Right ventricle myocardium inferior (tissue), 1 donor: ENCODE measurements at regions not wholly inside any gene's neighbourhood (a gene's known extent, or its start where the extent isn't known, plus 50 kb on each side); places are given as distances from the start of the nearest gene placed in this dataset.

Experiments
- ATAC-seq: fragments of 200-7000 bp; cut with Tn5 transposase; one replicate; pipeline ENCODE4 v1.9.1; 2020; ENCODE audit warnings: mild to moderate bottlenecking, moderate library complexity
- DNase-seq: peaks from one replicate; pipeline ENCODE4 v3.0.0; 2021; ENCODE audit errors: missing footprints
- intact Hi-C: fragments of 100-400 bp; cut with DNase I; formaldehyde crosslinking; loops from one replicate; pipeline ENCODE4 v1.11.0; 2022
- donor health status: DM: no; HTN: yes; CAD: no; lungs with severe emphysema.

GRCh38 chr3:189094539-189094938, 77.2 kb upstream of the TPRG1 start:
- intact Hi-C loops: no loop called here

DNA sequence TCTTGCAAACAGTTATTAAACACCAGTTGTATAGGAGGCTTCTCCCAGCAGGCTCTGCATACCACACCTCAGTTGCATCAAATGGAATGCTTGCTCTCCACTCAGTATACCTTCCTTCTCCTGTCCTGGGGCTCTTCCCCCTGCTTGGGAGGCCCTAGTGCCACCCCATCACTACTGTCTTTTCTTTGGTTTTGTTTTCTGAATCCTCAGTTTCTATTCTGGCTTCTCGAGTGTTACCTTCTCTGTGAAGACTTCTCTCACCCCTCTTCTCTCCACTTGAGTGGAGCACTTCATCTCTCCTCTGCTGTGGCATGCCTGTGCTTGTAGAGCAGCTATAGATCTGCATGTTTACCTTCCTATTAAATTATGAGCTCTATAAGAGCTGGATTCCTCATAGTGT, 75.7 kb upstream of the TPRG1 start:
- ATAC-seq (no peak), DNase-seq (no peak)
- intact Hi-C loops: no loop called here

More at GRCh38 chr3:189094539-189094938, 77.2 kb upstream of the TPRG1 start:
- no peak for ATAC-seq
- no peak for DNase-seq

DNA sequence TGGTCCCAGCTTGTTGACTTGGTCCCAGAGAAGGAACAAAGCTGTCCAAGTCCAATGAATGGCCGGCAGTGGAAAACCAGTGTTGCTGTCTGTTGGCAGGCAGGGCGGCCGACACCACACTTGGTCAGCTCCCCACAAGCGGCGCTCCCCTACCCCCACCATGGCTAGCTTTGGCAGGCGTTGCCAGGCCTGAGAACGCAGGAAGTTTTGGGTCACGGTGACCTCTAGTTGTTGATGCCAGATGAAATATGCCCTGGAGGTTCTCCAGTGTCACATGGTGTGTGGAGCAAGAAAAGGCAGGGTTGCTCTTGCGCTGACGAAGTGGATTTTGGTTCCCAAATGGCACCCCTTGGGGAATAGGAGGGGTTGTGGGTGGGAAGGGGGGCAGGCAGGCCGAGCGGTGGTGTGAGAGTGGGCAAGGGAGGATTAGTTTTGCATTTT, 72.7 kb upstream of the TPRG1 start:
- DNase-seq: peak; percentile 93
- ATAC-seq: peak; percentile 93
- intact Hi-C loops: loop anchor here (2.0 kb wide), 1 partner anchor 24 kb away; no protein-coding TSS in a partner anchor

- ATAC-seq (peak; percentile 74), DNase-seq (peak; percentile 67)
- intact Hi-C loops: loop anchor here (2.0 kb wide), 1 partner anchor 23 kb away; no protein-coding TSS in a partner anchor
Observed at GRCh38 chr3:189099505-189100290, 72.1 kb upstream of the TPRG1 start.

DNA sequence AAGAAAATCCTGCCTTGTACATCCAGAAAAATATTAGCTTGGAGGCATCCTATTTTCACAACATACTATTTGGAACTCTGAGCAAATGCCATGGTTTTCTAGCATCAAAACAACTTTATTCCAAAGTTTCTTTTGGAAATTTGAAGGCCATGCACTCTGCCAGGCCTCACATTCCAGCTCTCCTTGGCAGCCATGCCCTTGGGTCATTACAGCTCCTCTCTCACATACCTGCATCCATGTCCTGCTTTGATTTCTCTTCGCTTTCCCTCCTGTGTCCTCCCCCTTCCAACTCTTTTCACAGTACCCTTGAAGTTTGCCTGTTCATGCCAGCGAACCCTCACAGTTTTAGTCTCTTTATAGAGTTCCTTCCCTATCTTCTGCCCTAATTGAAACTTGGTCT, 70.9 kb upstream of the TPRG1 start:
- intact Hi-C loops: no loop called here
- DNase-seq (no peak), ATAC-seq (no peak)

GRCh38 chr3:189101594-189101993, 70.2 kb upstream of the TPRG1 start:
- DNase-seq (no peak), ATAC-seq (no peak)
- intact Hi-C loops: no loop called here

DNA sequence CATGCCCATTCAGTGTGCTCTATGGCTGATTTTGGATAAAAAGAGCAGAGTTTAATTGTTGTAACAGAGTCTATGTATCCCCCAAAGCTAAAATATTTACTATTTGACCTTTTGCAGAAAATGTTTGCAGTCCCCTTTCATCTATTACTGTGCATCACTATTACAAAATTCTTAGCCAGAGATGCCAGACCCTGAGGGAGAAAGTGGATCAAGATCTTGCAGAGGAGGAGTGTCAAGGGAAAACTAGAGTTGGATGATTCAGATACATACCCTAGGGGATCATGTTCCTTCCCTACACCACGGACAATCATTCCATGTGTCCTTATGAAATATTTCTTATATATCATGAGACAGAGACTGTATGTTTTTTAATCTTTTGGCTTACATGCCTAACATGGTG, 68.6 kb upstream of the TPRG1 start:
- no peak for DNase-seq
- intact Hi-C loops: no loop called here
- ATAC-seq: no peak

GRCh38 chr3:189108067-189108466, 63.7 kb upstream of the TPRG1 start:
- DNase-seq (no peak), ATAC-seq (no peak)
- intact Hi-C loops: no loop called here

DNA sequence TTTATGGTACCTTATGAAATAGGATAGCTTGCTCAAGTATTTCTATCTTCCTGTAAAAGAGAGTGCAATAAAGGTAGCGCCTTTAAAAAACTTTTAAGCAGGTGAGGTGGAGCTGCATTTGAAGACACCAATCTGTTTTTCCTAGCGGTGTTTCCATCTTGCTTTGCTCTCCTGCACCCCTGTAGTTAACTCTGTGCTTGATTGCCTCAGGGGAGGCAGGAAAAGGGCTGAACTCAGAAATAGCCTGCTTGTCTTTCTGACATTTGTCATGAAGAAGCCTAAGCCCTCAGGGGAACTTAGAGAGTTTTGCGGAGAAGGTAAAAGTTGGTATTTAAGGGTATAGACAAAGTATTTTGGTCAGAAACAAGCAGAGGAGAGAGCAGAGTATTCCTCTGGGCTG, 63.0 kb upstream of the TPRG1 start:
- ATAC-seq: no peak
- no peak for DNase-seq
- intact Hi-C loops: no loop called here

DNA sequence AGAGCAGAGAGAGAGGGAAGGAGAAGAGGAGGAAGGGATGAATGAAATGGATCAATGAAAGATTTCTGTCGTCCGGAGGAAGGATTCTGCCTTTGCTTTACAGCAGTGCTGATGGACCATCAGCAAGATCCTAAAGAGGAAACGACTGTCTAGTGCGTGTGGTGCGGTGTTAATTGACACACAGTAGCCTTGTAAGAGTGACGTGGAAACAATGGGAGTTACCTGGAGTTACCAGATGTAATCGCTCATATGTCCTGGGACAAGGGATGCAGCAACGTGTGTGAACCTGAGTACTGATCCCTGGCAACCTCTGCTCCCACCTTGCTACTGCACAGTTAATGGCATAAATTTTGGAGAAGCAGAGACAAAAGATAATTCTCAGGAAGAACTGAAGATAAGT, 62.6 kb upstream of the TPRG1 start:
- intact Hi-C loops: no loop called here
- ATAC-seq: no peak

GRCh38 chr3:189117087-189117486, 54.7 kb upstream of the TPRG1 start:
- intact Hi-C loops: no loop called here
- no peak for ATAC-seq
- DNase-seq: no peak

More for the DNA sequence above, 62.6 kb upstream of the TPRG1 start:
- DNase-seq: no peak

GRCh38 chr3:189118896-189119295, 52.9 kb upstream of the TPRG1 start:
- DNase-seq: no peak
- intact Hi-C loops: no loop called here

GRCh38 chr3:189119950-189120349, 51.8 kb upstream of the TPRG1 start:
- DNase-seq (no peak), ATAC-seq (no peak)
- intact Hi-C loops: no loop called here

More at GRCh38 chr3:189118896-189119295, 52.9 kb upstream of the TPRG1 start:
- no peak for ATAC-seq

DNA sequence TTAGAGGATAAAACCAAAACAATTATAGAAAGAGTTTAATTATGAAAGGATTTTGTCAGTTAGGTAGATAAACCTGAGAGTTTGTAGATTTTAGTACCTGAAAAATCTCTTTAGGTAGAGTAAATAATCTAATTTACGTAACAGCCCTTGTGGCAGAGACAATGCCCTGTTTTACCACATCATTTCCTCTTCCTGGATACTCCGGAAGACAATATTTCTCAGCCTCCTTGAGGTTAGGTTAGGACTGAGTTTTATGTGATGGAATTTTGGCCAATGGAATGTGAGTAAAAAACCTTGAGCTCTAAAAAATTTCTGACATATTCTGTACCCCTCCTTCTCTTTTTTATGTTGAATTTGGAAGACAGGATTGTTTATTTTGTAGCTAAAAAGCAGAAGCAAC, 50.7 kb upstream of the TPRG1 start:
- DNase-seq: no peak
- intact Hi-C loops: no loop called here

More for the DNA sequence above, 50.7 kb upstream of the TPRG1 start:
- ATAC-seq: no peak
